ENCODE measurements at regions not wholly inside any gene's neighbourhood (a gene's known extent, or its start where the extent isn't known, plus 50 kb on each side); places are given as distances from the start of the nearest gene placed in this dataset.

DNA sequence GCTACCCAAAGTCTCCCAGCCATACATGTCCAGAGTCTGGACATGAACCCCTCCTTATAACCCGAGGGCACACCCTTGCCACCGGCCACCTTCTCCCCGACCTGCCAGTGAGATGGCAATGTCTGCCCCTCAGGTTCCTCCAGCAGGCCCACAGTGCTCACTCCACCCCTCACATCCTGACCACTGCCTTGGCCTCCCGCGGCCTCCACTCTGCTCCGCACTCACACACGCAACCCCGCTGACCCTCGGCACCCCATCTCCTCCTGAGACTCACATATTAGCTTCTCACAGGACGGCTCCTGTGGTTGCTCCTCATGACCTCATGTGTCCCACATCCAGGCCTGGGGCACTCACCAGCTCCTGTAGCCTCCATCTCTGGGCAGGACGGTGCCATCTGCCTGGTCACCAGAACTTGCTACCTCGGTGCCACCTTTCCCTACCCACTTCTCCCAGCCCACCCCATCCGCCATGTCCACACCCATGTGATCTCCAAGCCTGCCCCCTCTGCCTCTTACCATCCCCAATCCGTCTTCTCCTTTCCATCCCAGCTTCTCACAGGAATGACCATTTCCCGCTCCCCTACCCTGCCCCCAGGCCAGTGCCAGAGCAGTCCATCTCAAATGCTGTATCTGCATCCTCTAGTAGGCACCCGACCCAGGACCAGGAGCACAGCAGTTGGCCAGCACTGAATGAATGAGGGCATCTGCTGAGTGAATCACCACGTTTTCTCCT lies 198.6 kb upstream of the DIO3 start:
- no peak for DNase-seq (ENCODE audit: low read depth, low spot score)

DNA sequence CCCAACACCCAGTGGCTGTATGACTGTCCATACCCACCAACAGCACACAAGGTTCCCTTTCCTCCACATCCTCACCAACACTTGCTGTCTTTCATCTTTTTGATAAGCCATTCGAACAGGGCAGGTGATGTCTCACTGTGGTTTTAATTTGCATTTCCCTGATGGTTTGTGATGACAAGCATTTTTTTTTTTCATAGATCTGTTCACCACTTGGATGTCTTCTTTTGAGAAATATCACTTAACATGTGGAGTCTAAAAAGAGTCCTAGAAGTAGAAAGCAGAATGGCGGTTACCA lies 198.1 kb upstream of the DIO3 start:
- no peak for DNase-seq (ENCODE audit: low read depth, low spot score)
- H3K36me3 ChIP-seq (ENCODE audit: insufficient read depth, low read length) = no peaks in the 10 kb centered on the region
- H3K4me3 ChIP-seq = no peak overlapping the region
- H3K9me3 ChIP-seq (ENCODE audit: low read depth, low read length) = no peaks in the 10 kb centered on the region
- H3K27ac ChIP-seq = no peak overlapping the region
- TF ChIP-seq EZH2 (IDR thresholded peaks at IDR 0.05) = no peak
- TF ChIP-seq POLR2AphosphoS5 (IDR thresholded peaks at IDR 0.05; ENCODE audit: borderline replicate concordance, low read depth, low read length) = no peak
- TF ChIP-seq FOXP2 (optimal IDR thresholded peaks at IDR 0.05; ENCODE audit: control extremely low read depth, extremely low read length, insufficient read depth) = no peak
- no peak overlapping the region for H3K9ac ChIP-seq (ENCODE audit: insufficient read length)

More for the DNA sequence above, 198.6 kb upstream of the DIO3 start:
- Histone ChIP-seq H3K9ac (ENCODE audit: insufficient read length) (no peak overlapping the region), H3K36me3 (ENCODE audit: insufficient read depth, low read length) (no peaks in the 10 kb centered on the region), H3K4me3 (no peak overlapping the region), H3K9me3 (ENCODE audit: low read depth, low read length) (no peaks in the 10 kb centered on the region), H3K27ac (no peak overlapping the region)
- TF ChIP-seq EZH2 (IDR thresholded peaks at IDR 0.05) (no peak), POLR2AphosphoS5 (IDR thresholded peaks at IDR 0.05; ENCODE audit: borderline replicate concordance, low read depth, low read length) (no peak), FOXP2 (optimal IDR thresholded peaks at IDR 0.05; ENCODE audit: control extremely low read depth, extremely low read length, insufficient read depth) (no peak)

DNA sequence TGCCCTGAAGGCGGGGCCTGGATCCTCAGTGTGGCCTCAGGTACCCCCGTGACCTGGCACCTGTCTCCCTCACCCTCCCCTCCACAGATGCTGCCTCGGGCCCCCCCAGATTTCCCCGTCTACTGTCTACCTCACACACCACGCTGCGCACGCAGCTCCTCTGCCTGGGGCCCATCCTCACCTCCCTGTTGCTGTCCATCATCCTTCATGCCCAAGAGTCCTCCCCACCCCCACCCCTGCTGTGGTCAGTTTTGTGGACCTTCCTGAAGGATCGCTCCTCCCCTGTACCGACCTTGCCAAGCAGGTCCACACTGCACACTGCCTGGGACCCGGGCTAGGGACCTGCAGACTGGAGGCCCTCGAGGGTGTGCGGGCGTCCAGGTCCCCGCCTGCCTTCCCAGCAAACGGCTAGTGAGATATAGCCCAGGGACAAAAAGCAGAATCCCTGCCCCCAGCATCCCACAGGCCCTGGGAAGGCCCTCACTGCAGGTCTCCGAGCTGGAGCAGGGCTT lies 197.4 kb upstream of the DIO3 start:
- no peak overlapping the region for H3K4me3 ChIP-seq
- H3K9me3 ChIP-seq (ENCODE audit: low read depth, low read length) = no peaks in the 10 kb centered on the region
- H3K9ac ChIP-seq (ENCODE audit: insufficient read length) = no peak overlapping the region
- no peak overlapping the region for H3K27ac ChIP-seq
- DNase-seq (ENCODE audit: low read depth, low spot score) = no peak
- TF ChIP-seq EZH2 (IDR thresholded peaks at IDR 0.05) (no peak), POLR2AphosphoS5 (IDR thresholded peaks at IDR 0.05; ENCODE audit: borderline replicate concordance, low read depth, low read length) (no peak), FOXP2 (optimal IDR thresholded peaks at IDR 0.05; ENCODE audit: control extremely low read depth, extremely low read length, insufficient read depth) (no peak)
- no peaks in the 10 kb centered on the region for H3K36me3 ChIP-seq (ENCODE audit: insufficient read depth, low read length)

DNA sequence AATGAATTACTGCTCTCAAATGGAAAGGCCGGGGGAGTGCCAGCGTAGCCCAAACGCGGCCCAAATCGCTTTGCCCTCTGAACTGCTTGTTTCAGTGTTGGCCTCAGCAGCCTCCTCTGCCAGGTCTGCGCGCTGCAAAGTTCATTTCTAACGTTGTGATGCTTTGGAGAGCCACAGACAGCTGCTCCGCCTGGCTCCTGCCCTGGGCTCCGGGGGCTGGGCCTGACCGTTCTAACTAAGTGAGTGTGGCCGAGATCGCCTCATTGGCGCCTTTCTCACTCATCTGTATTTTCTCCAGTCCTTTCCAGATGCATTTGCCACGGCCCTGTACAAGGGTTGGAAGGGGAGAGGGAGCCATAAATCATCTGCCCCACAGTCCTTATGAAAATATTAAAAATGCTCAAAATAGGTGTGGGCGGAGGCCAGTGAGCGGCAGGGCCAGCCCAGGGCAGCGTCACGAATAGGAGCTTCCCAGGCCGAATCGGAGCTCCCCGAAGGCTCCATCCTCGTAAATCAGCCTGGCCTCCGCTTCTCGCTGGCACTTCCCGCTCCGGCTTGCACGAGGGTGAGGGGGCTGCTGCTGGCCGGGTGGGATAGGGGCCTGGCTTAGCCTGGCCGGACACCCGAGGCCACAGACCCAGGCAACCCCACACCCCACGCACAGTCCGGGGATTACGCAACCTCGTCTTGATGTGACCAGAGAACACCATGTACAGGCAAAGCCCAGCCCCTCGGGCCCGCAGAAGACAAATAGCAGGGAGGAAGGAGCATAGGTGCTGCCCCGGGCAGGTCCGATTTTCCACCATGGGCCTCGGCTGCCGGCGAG lies 196.6 kb upstream of the DIO3 start:
- Histone ChIP-seq H3K9me3 (ENCODE audit: low read depth, low read length) (no peaks in the 10 kb centered on the region), H3K27ac (no peak overlapping the region), H3K4me3 (no peak overlapping the region), H3K9ac (ENCODE audit: insufficient read length) (no peak overlapping the region), H3K36me3 (ENCODE audit: insufficient read depth, low read length) (no peaks in the 10 kb centered on the region)
- DNase-seq (ENCODE audit: low read depth, low spot score) = no peak
- TF ChIP-seq FOXP2 (optimal IDR thresholded peaks at IDR 0.05; ENCODE audit: control extremely low read depth, extremely low read length, insufficient read depth) (no peak), EZH2 (IDR thresholded peaks at IDR 0.05) (no peak), POLR2AphosphoS5 (IDR thresholded peaks at IDR 0.05; ENCODE audit: borderline replicate concordance, low read depth, low read length) (no peak)

DNA sequence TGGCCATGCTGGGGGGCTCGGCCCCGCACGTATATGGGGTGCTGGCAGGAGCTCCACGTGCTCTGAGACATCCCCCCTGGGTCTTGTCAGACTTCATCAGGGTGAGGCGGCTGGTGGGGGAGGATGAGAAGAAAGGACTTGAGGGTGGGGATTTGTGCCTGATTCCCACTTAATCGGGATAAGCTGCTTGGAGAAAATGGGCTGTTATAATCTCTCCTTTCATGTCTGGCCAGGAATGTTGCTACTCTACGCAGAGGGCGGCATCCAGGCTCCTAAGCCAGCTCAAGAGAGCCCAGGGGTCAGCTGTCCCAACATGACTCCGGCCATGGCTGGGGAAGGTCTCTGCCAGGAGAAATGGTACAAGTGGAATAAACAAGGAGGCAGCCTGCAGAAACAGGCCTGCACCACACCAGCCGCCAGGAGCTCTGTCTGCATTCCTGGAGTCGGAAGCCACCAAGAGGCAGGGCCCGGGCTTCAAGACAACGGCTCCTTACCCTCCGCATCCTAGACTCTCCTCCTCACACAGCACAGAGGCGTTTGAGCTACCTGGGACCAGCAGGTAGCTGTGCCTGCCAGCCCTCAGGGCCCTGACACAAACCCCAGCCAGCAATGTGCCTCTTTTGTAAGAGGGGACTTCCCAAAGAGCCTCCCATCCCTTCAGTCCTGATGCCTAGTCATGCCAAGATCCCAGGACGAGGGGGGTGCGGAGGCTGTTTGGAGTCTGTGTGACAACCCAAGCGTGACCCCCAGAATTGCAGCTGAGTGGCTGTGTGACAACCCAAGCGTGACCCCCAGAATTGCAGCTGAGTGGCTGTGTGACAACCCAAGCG lies 195.8 kb upstream of the DIO3 start:
- no peak overlapping the region for H3K9ac ChIP-seq (ENCODE audit: insufficient read length)
- H3K36me3 ChIP-seq (ENCODE audit: insufficient read depth, low read length) = no peaks in the 10 kb centered on the region
- no peak overlapping the region for H3K4me3 ChIP-seq
- no peaks in the 10 kb centered on the region for H3K9me3 ChIP-seq (ENCODE audit: low read depth, low read length)
- H3K27ac ChIP-seq = no peak overlapping the region
- no peak for TF ChIP-seq POLR2AphosphoS5 (IDR thresholded peaks at IDR 0.05; ENCODE audit: borderline replicate concordance, low read depth, low read length)
- no peak for TF ChIP-seq FOXP2 (optimal IDR thresholded peaks at IDR 0.05; ENCODE audit: control extremely low read depth, extremely low read length, insufficient read depth)
- no peak for TF ChIP-seq EZH2 (IDR thresholded peaks at IDR 0.05)
- no peak for DNase-seq (ENCODE audit: low read depth, low spot score)

- H3K9ac ChIP-seq (ENCODE audit: insufficient read length) = no peak overlapping the region
- H3K27ac ChIP-seq = no peak overlapping the region
- H3K9me3 ChIP-seq (ENCODE audit: low read depth, low read length) = no peaks in the 10 kb centered on the region
- H3K36me3 ChIP-seq (ENCODE audit: insufficient read depth, low read length) = no peaks in the 10 kb centered on the region
- H3K4me3 ChIP-seq = no peak overlapping the region
- TF ChIP-seq FOXP2 (optimal IDR thresholded peaks at IDR 0.05; ENCODE audit: control extremely low read depth, extremely low read length, insufficient read depth) = no peak
- TF ChIP-seq POLR2AphosphoS5 (IDR thresholded peaks at IDR 0.05; ENCODE audit: borderline replicate concordance, low read depth, low read length) = no peak
- no peak for TF ChIP-seq EZH2 (IDR thresholded peaks at IDR 0.05)
- no peak for DNase-seq (ENCODE audit: low read depth, low spot score)
These were observed 193.7 kb upstream of the DIO3 start for GRCh38 chr14:101367421-101368261.

DNA sequence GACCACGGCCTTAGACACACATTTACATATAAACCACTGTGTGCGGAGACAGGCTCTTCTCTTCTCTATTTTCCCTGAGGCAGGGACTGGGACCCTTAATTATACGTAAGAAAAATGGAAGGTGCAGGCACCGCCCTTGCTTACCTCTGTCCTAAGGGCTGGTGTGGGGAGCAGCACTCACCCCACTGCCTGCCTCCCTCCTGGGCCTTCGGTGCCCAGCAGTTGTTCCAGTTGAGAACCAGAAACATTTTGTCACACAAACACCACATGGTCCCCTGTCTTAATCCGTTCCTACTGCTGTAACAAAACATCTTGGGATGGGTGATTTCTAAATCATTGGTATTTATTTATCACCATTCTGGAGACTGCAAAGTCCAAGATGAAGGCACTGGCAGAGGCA lies 192.7 kb upstream of the DIO3 start:
- Histone ChIP-seq H3K9ac (ENCODE audit: insufficient read length) (no peak overlapping the region), H3K27ac (no peak overlapping the region), H3K4me3 (no peak overlapping the region), H3K36me3 (ENCODE audit: insufficient read depth, low read length) (no peaks in the 10 kb centered on the region), H3K9me3 (ENCODE audit: low read depth, low read length) (no peaks in the 10 kb centered on the region)
- DNase-seq (ENCODE audit: low read depth, low spot score) = no peak
- TF ChIP-seq POLR2AphosphoS5 (IDR thresholded peaks at IDR 0.05; ENCODE audit: borderline replicate concordance, low read depth, low read length) = no peak
- no peak for TF ChIP-seq FOXP2 (optimal IDR thresholded peaks at IDR 0.05; ENCODE audit: control extremely low read depth, extremely low read length, insufficient read depth)
- no peak for TF ChIP-seq EZH2 (IDR thresholded peaks at IDR 0.05)

Measured in SK-N-MC (cell line).